ENCODE measurements at regions not wholly inside any gene's neighbourhood (a gene's known extent, or its start where the extent isn't known, plus 50 kb on each side); places are given as distances from the start of the nearest gene placed in this dataset.

GRCh38 chr20:12331236-12331635, 413.5 kb downstream of the BTBD3 start:
- Mint-ChIP-seq H3K36me3 (ENCODE audit: insufficient read depth) (no peaks in the 10 kb centered on the region), H3K4me3 (ENCODE audit: low read depth) (no peak overlapping the region), H3K27ac (no peak overlapping the region), H3K4me1 (ENCODE audit: low read depth) (no peaks in the 10 kb centered on the region), H3K9me3 (ENCODE audit: low read depth) (peaks cover 14% of the 10 kb centered on the region), H3K27me3 (no peaks in the 10 kb centered on the region)
- DNase-seq (ENCODE audit: low spot score, unreplicated experiment) = no peak
- no peak for TF ChIP-seq CTCF (IDR thresholded peaks at IDR 0.05; ENCODE audit: unreplicated experiment)

GRCh38 chr20:12337601-12338000, 419.9 kb downstream of the BTBD3 start:
- no peak for TF ChIP-seq CTCF (IDR thresholded peaks at IDR 0.05; ENCODE audit: unreplicated experiment)
- Mint-ChIP-seq H3K27me3 (no peaks in the 10 kb centered on the region), H3K27ac (no peak overlapping the region), H3K36me3 (ENCODE audit: insufficient read depth) (no peaks in the 10 kb centered on the region), H3K4me3 (ENCODE audit: low read depth) (no peak overlapping the region), H3K9me3 (ENCODE audit: low read depth) (no peaks in the 10 kb centered on the region), H3K4me1 (ENCODE audit: low read depth) (no peaks in the 10 kb centered on the region)
- DNase-seq (ENCODE audit: low spot score, unreplicated experiment) = no peak

- no peak for DNase-seq (ENCODE audit: low spot score, unreplicated experiment)
- Mint-ChIP-seq H3K4me3 (ENCODE audit: low read depth) (no peak overlapping the region), H3K27ac (no peak overlapping the region), H3K27me3 (no peaks in the 10 kb centered on the region), H3K4me1 (ENCODE audit: low read depth) (no peaks in the 10 kb centered on the region), H3K36me3 (ENCODE audit: insufficient read depth) (no peaks in the 10 kb centered on the region), H3K9me3 (ENCODE audit: low read depth) (peaks cover 3% of the 10 kb centered on the region)
- no peak for TF ChIP-seq CTCF (IDR thresholded peaks at IDR 0.05; ENCODE audit: unreplicated experiment)
Measured at GRCh38 chr20:12345978-12346377, 428.3 kb downstream of the BTBD3 start.

GRCh38 chr20:12353842-12354241, 436.1 kb downstream of the BTBD3 start:
- Mint-ChIP-seq H3K9me3 (ENCODE audit: low read depth) (peaks cover 14% of the 10 kb centered on the region), H3K4me3 (ENCODE audit: low read depth) (no peak overlapping the region), H3K4me1 (ENCODE audit: low read depth) (no peaks in the 10 kb centered on the region), H3K36me3 (ENCODE audit: insufficient read depth) (peaks cover 3% of the 10 kb centered on the region), H3K27me3 (no peaks in the 10 kb centered on the region), H3K27ac (no peak overlapping the region)
- no peak for TF ChIP-seq CTCF (IDR thresholded peaks at IDR 0.05; ENCODE audit: unreplicated experiment)
- no peak for DNase-seq (ENCODE audit: low spot score, unreplicated experiment)

- no peak overlapping the region for H3K27ac Mint-ChIP-seq
- H3K4me1 Mint-ChIP-seq (ENCODE audit: low read depth) = no peaks in the 10 kb centered on the region
- H3K27me3 Mint-ChIP-seq = no peaks in the 10 kb centered on the region
- peaks cover 3% of the 10 kb centered on the region for H3K36me3 Mint-ChIP-seq (ENCODE audit: insufficient read depth)
- TF ChIP-seq CTCF (IDR thresholded peaks at IDR 0.05; ENCODE audit: unreplicated experiment) = no peak
- H3K4me3 Mint-ChIP-seq (ENCODE audit: low read depth) = no peak overlapping the region
- no peak for DNase-seq (ENCODE audit: low spot score, unreplicated experiment)
- peaks cover 14% of the 10 kb centered on the region for H3K9me3 Mint-ChIP-seq (ENCODE audit: low read depth)
Measured at GRCh38 chr20:12354725-12355124, 437.0 kb downstream of the BTBD3 start.

Measured in progenitor cell of endocrine pancreas (in vitro differentiated cells).